Superior temporal gyrus (tissue), 1 donor: ENCODE measurements at regions not wholly inside any gene's neighbourhood (a gene's known extent, or its start where the extent isn't known, plus 50 kb on each side); places are given as distances from the start of the nearest gene placed in this dataset.
"Not testable (repeated sequence)": the region's sequence is repeated elsewhere in the genome, so short reads cannot be mapped to it uniquely, and the experiment has no call there.

Source experiments
- DNase-seq: peaks from one replicate; pipeline ENCODE4 v3.0.0-alpha.2; 2016; ENCODE audit errors: extremely low spot score

DNA sequence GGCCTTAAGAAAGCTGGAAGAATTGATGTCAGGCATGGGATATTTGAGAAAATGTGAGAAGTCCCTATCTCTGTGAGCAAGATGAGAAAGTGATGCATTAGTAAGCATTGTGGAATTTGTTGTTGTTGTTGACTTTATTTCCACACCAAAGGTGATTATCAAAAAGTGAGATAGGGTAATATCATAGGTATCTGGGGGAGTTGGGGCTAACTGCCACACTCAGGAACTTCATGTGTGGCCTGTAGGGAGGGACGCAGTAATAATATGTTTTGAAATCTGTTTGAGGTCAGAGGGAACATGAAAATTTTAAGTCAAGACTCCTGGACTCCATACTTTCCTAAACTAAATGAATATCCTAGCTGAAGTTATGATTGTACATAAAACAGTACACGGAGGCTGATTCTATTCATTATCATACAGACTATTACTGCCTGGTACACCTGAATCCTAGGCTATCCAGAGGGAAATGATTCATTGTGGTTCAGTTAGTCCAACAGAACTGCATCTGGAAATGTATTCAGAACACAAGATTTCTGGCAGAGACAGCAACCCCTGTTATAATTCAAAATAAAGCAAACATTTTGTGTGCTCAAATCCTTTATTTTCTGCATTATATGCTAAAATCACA is 304.8 kb downstream of the CPS1 start:
- DNase-seq, result no peak

DNA sequence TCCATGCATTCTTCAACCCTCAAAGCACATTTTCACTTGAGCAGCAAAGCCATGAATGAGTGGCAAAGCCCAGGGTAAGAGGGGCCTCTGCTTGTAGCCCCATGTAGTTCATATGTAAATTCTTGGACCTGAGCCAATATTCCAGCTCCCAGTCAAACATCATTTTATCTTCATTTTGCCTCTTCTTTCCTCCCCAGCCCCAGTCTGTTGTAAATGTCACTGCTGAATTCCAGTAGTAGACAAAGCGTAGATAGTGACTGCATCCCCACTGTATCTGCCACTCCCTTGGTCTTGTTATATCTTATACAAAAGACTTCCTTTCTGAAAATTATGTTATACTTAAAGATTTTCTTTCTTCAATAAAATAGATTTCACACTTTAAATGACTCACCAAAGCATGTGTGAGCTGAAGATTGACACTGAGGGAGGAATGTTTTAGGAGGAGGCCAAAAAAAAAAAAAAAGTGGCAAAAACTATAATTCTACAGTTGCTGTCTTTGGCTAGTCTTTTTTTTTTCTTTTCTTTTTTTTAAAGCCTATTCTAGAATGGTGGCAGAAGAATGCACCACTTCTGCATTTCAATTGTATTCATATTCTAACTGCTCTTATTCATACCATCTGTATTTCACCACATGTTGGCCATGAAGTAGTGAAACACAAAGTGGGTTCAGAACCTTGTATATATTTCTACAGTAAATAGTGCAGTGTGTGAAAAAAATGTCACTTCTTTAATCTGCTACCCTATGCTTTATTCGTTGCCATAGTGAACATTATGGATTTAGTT is 306.1 kb downstream of the CPS1 start:
- DNase-seq, result peak; percentile 28

DNA sequence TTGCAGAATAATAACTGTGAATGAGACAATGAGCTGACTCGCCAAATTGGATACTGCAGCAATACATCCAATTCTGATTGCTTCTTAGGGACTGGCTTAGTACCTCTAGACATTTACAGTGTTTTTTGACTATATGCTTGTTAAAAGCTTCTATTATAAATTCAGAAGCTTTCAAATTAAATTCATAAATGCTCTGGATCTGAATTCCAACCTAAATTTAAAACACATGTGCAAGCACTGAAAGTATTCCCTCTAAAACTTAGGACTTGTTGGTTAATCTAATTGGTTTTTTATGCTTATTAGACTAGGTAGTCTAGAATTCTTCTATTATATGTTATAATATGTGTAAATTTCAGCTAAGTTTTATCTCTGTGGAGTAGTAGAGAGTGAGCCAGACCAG is 306.9 kb downstream of the CPS1 start:
- no peak for DNase-seq

DNA sequence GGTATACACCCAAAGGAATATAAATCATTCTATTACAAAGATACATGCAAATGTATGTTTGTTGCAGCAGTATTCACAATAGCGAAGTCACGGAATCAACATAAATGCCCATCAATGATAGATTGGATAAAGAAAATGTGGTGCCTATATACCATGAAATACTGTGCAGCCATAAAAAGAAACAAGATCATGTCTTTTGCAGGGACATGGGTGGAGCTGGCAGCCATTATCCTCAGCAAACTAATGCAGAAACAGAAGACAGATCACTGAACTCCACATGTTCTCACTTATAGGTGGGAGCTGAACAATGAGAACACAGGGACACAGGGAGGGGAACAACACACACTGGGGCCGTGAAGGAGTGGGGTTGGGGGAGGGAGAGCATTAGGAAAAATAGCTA is 315.2 kb downstream of the CPS1 start:
- DNase-seq, result not testable (repeated sequence)

DNA sequence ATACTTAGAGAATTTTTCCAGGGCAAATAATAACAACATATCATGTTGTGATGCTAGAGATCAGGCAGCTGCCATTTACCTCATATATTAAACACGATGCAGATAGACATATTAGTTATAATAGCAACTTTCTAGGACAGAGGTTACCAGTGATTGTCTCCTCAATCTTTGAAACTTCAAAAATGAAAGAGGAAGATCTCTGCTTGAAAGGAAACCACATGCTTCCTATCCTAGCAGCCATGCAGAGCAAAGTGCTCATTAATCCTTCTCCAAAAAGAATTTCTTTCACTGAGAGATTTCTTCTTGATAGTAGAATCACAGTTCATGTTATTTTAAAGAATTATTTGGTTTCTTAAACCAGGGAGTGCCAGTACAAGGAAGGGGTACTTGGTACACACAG is 317.2 kb downstream of the CPS1 start:
- DNase-seq, result no peak

DNA sequence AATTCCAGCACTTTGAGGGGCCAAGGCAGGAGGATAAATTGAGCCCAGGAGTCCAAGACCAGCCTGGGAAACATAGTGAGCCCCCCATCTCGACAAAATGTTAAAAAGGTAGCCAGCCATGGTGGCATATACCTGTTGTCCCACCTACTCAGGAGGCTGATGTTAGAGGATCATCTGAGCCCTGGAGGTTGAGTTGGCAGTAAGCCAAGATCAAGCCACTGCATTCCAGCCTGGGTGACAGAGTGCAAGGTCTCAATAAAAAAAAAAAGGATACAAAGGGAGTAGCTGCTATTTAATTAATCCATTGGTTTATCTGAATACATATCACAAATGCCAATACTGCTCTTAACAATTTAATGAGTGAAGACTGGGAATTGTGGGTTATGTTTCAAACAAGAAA is 327.8 kb downstream of the CPS1 start:
- DNase-seq, result no peak

DNA sequence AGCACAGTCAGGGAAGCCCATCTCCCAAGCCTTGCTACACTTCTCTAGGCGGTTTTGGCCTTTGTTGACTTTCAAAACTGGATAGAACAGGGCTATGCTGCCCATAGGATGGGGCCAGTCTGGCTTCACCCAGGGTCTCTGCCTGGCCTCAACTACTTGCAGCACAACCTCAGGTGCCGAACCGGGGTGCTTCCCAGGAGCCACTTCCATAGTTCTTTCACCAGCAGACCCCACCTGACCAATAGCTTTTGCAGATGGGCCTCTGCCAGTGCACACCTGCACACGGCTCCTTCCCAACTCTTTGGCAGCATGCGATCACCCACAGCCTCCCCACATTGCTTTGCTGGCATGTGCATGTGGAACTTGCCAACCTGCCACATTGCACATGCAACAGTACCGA is 331.6 kb downstream of the CPS1 start:
- no peak for DNase-seq

DNA sequence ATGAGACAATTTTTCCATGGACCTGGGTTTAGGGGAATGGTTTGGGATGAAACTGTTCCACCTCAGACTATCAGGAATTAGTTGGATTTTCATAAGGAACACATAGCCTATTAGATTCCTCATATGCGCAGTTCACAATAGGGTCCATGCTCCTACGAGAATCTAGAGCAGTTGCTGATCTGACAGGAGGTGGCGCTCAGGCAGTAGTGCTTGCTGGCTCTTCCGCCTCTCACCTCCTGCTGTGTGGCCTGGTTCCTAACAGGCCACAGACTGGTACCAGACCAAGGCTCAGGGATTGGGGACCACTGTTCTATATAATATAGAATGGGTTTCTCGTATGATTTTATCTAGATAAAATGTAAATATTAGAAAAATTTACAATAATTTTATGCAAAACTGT is 338.7 kb downstream of the CPS1 start:
- no peak for DNase-seq

DNA sequence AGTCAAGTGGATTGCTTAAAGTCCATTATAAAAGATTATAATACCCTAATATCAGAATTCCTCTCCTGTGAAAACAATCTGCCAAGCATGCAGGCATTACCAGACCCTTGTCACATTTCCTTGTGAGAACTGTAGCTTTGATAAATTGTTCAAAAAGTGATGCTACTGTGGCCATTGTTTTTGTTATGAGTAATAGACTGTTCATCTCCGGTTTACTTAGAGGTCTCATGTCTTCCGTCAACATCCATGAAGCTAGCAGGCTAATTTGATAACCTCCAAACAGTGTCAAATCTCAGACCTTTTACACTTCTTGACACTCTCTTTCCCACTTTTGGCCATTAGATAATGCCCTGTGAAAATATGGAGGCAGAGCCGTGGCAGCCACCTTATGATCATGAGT is 342.7 kb downstream of the CPS1 start:
- DNase-seq, result no peak

DNA sequence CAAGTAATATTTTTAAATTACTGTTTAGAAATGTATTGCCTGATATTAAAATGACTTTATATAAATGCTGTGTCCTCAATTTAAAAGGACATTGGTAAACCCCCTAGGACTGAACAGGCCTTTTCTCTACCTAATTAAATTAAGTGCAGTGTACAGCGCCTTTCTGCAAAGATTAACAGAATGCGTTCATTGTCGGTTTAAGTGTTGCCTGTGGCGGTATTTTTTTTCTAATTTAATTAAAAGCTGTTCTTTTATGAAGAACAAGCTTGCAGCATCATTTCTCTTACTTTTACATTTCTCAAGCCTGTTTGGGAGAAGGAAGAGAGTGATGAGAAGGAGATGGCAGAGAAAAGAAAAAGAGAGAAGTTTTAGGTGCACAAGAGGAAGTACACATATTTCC is 344.9 kb downstream of the CPS1 start:
- no peak for DNase-seq

DNA sequence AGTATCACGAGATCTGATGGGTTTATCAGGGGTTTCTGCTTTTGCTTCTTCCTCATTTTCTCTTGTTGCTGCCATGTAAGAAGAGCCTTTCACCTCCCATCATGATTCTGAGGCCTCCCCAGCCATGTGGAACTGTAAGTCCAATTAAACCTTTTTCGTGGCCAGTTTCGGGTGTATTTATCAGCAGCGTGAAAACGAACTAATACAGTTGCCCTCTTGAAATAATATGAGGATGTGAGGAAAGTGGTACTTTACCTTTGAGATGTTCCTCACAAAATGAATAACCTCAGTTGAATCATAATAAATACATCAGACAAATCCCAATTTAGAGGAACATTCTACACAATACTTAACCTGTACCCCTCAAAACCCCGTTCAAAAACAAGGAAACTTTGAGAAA is 356.4 kb downstream of the CPS1 start:
- DNase-seq, result no peak

DNA sequence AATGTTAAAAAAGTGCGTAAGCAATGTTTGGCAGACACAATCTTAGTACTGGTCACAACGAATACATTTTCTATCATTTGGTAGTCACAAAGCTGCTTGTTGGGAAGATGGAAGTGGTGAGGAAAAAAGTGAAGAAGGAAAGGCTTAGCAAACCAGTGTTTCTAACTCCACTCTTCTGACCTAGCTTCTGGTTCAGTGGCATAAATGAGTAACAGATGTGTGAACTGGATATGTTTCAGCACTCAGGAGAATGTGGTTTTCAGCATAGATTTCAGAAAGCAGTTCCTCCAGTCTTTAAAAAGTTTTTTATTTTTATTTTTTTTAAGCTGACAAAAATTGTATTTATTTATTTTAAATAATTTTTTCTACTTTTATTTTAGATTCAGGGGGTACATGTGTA is 357.1 kb downstream of the CPS1 start:
- no peak for DNase-seq

DNA sequence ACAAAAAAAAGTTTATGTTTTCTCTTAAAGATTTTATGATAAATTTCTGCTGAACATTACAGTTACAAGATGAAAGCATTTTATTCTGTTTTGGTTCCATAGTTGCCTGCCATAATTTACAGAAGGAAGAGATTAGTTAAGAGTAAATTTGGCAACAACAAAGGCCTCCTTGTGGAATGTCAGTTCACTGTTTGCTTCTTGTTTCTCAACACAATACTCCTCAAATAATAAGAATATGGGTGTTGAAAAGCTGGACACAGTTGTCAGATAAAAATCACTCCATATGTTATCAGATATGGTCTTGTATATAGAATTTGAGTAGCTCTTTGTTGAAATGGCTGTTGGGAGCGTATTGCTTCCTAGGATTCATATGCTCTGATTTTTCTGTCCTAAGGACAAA is 359.5 kb downstream of the CPS1 start:
- DNase-seq, result no peak

DNA sequence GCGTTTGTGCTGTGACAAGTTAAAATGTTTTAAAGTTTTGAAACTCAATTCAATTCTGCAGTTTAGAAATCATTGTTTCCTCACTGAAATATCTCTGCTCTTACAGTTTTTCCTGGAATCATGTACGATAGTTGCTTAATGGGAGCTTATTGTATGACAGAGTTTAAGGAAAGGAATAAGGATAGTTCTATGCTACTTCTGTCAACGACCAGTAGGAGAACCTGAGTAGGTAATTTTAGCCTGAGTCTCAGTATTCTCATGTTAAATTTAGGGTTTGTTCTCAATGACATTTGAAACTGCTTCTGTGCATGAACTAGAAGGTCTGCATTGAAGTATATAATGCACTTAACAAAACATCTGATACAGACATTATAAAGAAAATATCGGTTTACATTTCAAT is 361.1 kb downstream of the CPS1 start:
- no peak for DNase-seq

DNA sequence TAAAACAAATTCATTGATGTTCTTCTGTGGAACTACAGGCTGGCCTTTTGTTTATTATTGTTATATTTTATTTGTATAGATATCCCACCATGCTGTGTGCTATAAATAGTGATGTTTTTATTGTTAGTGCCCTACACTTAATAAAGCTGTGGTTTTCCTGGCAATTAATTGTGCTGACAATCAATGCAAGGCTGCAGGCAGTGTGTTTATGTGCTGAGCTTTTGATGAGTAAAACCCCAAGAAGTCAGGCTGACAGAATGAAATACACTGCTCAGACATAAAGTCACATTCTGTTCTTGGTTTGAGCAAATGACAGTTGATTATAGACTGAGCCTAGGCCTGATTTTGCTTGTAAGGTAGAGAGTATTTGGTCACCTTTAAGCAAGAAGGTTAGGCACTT is 362.7 kb downstream of the CPS1 start:
- DNase-seq, result no peak

DNA sequence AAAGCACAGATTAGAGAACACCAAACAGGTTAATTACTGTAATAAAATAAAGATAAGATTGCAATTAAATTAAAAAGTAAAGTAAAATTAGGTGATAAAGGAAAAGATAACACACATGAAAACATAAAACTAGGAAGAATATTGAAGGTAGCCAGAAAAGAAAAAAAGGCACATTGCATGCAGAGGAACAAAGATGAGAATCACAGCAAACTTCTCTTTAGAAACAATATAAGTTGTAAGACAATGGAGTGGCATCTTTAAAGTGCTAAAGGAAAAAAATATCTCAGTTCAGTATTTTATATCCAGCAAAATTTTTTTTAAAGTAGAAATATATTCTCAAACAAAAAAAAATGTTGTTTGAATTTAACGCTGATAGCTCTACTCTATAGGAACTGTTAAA is 366.0 kb downstream of the CPS1 start:
- DNase-seq, result no peak

DNA sequence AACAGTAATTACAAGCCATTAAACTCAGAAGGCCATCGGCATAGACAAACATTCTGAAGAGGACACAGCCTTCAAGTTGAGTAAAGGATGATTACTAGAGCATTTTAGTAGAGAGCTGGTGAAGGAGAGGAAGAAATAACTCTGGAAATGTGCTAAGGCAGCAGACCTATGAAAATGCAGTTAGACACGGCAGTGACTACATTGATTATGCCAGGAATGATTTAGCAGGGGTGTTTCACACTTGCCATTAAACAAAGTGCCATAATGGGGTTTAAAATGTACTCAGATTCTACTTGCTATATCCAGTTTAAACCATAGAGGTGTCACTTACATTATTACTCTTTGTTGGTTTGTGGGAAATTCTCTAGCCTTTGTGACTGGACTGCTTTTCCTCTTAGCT is 372.3 kb downstream of the CPS1 start:
- no peak for DNase-seq

DNA sequence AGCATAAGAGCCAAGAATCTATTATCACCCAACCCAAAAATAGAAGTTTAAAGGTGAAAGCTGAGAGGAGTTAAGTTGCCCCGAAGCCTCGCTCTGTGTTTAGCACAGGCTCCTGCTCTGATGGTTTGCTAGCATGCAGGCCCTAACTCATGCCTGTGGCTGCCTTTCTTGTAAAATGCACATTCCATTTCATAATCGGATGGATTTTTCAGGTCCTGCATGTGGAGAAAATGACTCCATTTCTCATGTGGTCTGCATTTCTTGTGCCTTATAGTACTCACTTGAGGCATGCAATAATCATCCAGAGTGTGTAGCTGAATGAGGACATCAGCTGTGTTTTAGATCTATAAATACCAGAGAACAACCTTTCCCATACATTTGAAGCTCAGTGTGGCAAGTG is 381.8 kb downstream of the CPS1 start:
- no peak for DNase-seq

DNA sequence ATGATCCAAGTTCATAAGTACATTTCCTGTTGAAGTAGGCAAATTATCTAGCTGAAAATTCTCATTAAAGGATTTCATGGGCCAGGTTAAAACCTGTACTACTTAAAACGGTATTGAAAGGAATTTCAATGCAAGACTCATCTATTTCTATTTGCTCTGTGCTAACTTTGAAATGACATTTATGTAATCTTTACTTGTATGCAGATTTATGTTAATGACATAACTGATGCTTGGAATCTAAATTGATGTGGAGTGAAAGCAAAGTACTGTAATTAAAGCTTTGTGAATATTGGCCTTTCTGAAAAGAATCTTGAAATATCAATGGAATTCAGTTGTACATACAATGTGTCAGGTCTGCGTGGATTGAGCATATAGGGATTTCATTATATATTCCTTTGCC is 390.0 kb downstream of the CPS1 start:
- DNase-seq, result no peak

DNA sequence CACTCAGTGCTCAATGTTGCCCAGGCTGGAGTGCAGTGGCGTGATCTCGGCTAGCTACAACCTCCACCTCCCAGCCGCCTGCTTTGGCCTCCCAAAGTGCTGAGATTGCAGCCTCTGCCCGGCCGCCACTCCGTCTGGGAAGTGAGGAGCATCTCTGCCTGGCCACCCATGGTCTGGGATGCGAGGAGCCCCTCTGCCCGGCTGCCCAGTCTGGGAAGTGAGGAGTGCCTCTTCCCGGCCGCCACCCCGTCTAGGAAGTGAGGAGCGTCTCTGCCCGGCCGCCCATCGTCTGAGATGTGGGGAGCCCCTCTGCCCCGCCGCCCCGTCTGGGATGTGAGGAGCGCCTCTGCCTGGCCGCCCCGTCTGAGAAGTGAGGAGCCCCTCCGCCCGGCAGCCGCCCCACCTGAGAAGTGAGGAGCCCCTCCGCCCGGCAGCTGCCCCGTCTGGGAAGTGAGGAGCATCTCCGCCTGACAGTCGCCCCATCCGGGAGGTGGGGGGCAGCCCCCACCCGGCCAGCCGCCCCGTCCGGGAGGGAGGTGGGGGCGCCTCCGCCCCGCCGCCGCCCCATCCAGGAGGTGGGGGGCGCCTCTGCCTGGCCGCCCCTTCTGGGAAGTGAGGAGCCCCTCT is 394.1 kb downstream of the CPS1 start:
- DNase-seq, result not testable (repeated sequence)

DNA sequence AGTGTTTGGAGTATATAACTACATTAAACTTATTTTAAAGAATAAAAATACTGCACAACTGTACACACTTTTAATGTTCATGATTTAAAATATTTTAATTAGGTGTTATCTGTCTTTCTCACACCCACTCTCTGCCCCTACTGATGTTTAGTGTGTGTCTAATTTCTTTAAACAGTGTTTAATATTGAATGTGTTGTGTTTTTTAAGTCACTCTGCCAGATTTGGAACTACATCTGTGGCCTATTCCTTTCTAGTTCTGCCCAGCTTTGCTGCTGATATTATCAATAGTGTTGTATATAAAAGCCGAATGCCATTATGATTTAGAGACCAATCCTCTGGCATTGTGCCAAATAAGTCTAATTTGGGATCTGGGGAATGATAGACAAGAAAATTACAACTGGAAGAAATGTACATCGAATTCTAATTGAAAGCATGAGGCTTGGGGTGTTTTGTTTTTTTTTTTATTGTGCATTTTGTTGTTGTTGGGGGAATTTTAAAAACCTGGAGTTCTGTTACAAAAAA is 398.0 kb downstream of the CPS1 start:
- no peak for DNase-seq

DNA sequence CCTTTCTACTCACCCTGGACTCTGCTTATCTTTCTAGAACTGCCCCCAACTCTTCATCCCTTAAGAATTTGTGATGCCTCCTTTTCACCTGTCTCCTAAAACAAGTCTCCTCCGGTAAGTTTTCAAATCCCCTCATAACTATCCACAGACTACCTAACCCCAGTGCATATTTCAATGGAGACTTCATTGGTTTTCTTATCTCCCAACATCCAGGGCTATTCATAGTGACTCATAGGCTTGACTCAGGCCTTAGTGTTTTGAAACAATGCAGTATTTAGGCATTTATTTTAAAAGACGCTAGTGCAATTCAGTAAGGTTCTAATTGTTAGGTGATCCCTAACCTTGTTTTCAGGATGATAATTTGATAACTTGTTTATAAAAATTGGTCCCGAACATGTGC is 399.2 kb downstream of the CPS1 start:
- DNase-seq, result no peak

DNA sequence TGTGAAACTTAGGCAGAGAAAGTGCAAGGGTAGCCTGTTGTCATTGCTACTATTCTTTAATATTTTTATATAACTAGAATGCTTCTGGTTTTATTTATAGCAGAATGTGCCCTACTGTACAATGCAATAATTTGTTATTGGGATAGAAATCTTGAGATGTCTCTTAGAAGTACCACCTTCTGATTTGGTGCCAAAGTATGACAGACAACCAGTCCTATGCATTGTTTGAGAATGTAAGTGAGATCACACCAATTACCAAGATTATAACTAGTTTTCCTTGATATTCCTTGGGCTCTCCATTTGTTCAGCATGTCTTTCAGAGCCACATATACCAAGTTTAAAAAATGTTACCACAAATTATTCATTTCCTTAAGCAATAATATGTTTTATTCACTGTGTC is 399.7 kb downstream of the CPS1 start:
- no peak for DNase-seq
